GM21786 (cell line): ENCODE measurements at regions not wholly inside any gene's neighbourhood (a gene's known extent, or its start where the extent isn't known, plus 50 kb on each side); places are given as distances from the start of the nearest gene placed in this dataset.
A peak's percentile ranks its signal among the peaks of the same experiment; 100 is the strongest.

ENCODE experiments used
- ATAC-seq: cut with Tn5 transposase; IDR thresholded peaks from one replicate; pipeline ENCODE4 v1.9.1; 2021; ENCODE audit not compliant: unreplicated experiment

DNA sequence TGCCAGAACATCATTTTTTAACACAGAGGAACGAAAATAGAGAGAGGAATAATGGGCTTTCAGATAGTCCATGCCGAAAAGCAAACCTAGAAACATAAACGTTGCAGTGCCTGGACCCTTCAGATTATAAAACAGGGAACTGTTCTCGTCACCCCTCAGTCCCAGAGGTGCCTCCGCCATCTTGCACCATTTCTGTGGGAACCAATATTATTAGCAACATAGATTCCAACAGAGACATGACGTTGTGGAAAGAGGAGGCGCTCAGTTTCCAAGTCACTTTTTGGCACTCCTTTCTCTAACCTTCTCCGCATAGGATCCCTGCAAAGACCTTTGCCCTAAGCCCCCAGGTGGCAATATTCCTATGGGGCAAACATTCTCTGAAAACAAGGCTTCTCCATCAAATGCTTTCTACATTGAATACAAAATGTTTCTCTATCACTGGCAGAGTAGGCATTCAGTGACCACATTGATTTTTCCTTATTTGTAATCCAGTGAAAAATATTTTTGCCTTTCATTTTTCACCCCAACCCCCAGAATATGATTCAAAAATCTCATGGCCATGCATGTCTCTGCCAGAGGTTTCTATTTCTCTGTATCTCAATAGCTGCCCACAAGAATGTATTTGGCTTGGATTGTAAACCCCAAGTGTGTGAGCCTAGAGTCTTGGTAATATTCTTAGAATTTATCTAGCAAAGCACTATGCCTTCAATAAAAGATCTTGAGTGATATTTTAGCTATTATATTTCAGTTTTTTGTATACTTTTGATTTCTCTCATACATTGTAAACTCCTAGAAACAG, 500.8 kb upstream of the WWC1 start:
- no peak for ATAC-seq

DNA sequence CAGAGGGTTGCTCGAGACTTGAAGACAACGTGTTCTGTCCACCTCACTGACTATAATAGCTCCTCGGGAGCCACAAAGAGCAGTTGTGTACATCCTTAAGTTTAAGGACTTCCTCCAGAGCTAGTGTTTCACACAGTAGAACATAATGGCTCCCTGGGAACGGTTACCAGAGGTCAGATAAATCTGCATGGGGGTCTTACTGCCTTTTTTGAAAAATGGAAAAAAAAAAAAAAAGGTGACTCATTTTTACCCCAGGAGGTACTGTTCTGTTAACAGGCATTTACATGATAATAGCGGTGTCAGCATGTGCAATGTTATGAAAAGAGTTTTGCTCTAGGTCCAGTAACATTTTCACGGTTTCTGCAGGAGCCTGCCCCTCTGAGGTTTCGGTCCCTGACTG, 498.9 kb upstream of the WWC1 start:
- ATAC-seq: no peak

DNA sequence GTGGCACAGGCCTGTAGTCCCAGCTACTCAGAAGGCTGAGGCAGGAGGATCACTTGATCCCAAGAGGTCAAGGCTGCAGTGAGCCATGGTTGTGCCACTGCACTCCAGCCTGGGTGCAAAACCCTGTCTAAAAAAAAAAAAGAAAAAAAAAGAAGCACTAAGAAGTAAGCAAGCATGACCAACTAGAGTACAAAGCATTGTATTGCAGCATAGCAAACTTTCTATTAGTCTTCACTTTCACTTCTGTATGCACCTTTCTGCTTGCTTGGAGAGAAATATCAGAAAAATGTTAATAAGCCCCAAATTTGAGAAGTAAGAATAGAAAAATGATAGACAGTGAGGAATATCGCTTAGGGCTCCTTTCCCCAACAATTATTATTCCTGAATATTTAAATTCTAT, 497.7 kb upstream of the WWC1 start:
- ATAC-seq: no peak

DNA sequence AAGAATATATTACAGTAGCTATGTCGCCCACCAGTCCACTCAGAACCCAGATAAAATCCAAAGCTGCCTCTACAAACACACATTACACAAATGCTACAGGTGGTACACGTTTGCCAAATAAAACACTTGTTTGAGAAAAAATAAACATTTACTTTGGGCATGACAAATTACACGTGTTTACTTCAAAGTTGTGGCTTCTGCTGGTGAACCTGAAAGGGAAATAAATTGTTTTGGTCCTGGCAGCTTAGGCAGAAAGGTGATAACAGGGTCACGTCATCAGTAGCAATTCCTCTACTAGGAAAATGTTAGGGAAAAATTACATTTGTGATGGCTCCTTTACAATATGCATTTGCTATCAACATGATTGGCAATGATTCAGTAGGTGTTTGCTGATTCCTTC, 497.3 kb upstream of the WWC1 start:
- no peak for ATAC-seq

DNA sequence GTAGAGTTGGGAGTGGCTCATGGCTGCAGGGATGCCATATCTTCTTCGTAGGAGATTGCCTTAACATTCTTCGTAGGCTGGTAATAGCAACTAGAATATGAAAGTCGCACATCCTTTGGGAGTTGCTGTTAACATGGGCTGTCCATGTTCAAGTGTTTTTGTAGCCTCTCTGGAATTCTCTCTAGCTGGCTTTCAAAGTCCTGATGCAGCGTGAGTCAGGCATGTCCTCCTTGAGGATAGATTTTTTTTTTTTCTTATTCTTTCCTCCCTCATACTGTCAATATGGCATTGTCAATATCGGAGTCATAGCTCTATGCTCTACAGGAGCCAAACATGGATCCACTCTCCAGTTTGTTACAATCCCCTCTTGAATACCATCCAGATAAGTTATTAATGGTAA, 494.8 kb upstream of the WWC1 start:
- ATAC-seq: no peak

DNA sequence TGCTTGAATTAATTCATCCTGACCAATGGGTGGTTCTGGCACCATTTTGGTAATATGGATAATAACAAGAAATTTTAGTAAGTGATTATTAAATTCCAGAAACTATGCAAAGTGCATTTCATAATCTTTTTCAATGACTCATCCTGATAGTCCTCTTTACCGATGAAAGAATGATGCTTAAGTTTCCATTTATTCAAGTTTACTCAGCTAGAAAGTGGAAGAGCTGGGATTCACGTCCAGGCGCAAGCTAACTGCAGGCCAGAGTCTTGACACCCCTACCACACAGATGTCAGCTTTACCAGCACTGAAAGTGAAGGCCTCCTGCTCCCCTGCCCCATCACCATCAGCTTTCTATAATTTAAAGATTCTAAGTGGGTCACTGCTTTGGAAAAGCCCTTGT, 493.5 kb upstream of the WWC1 start:
- no peak for ATAC-seq

DNA sequence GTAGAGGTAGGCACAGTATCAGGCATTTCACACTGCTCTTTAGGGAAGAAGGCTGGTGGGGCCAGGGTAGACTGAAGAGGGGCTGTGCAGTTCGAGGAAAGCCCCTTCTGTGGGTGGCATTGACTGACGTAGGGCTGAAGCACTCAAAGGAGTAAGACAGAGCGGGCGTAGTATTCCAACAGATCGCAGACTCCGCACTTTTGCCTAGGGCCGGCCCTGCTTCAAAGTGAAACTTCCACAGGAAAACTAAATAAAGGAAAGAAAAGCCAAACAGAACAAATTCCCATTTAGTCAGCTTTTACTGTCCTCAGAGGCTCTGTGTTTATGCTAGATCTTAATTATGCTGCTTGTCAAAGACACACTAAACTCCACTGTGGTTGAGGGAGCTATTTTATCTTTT, 493.0 kb upstream of the WWC1 start:
- no peak for ATAC-seq

DNA sequence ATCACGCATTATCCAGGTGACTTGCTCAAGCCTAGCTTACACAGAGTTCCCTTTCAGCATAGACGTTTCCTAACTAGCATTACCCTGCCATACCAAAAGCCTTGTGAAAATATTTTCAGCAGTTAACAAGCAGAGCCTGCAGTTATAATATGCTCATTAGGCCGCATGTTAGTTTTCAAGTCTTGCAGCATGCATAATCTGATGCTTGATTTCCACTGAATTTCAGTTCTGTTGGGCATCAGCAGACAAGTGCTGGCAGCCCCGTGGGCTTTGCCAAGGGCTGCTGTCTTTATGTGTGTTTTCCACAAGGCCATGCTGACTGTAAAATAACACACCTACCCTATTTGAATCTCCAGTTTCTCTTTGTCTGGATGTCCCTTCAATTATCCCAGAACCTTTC, 491.0 kb upstream of the WWC1 start:
- ATAC-seq: no peak

DNA sequence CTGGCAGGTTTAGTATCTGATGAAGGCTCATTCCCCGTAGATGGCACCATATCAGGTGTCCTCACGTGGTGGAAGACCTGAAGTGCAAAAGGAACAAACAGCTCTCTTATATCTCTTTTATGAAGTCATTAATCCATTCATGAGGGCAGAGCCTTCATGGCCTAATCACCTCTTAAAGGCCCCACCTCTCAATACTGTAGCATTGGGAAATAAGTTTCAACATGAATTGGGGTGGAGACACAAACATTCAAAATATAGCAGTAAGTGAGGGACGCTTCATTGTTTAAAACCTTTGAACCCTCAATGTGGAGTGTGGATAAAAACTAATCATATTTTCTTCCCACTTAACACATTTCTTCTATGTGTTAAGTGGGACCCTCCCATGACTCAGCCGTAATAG, 489.4 kb upstream of the WWC1 start:
- no peak for ATAC-seq

DNA sequence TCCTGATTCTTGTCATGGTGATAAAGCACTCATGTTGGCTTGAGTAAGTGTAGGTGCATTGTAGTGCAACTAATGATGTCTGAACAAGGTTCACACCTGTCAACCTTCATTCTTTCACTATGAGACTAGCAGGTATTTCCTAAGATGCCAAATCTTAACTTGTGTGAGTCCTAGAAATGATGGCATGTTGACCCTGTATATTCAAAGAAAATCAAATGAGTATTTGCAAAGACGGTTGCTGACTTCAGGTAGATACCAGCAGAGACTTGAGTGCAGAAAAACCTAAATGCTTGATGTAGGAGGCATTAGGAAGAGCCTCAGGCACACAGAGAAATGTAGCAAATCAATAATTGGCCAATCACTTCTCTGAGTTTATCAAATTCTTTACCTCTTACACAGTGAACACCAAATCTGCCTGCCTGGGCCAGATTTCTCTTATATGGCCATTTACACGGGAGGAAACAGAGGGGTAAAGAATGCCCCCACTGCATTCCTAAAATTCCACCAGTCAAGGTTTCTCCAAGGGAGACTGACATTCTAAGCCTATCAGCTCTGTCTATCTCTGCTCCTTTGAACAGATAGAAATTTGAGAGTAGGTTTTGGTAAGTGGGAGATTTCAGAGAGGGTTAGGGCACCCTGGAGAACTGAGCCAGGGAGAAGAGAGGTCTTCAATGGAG, 488.6 kb upstream of the WWC1 start:
- ATAC-seq: no peak

DNA sequence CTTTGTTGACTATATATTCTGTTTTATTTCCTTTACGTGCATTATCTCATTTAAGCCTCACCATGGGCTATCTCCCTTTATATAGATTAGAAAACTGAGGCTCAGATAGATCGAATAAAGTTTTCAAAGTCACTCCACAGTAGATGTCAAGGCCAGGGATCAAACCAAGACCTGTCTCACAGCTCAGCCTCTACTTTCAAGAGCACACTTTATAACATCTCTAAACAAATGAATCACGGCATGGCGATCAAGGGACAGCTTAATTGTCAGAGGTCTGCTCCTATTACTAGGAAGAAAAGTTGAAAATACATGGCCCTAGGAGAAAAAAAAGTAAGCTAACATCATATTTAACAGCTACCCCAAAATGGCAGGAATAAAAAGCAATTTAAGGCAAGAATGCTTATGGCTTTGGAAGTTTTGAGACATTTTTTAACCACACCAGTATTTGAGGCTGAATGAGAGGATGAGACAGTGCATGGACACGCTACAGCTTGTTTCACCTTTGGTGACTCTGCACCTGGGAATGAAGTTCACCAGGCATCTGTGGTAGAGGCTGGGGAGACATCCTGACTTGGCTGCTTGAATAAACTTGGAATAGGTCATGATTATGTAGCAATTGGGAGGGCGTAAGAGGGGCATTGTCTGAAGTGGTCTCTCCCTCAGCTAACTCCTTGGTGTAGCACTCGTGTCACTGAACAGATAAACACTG, 486.8 kb upstream of the WWC1 start:
- no peak for ATAC-seq

DNA sequence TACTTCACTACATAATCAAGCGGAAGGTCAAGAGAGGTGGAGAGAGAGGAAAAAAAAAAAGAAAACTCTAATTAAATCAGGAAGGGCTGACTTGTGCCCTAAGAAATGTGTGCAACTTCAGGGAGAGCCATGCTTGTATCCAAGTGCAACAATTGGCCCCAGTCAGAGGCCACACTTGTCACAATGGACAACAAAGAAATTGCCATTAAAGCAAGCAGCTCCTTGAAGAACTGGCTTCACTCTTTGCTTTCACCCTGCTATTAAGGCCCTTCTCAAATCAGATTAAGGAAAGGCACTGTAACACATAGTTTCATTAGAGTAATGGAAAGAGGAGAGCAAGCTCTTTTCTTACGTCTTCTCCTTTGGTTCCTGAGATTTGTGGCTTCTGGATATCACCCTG, 480.9 kb upstream of the WWC1 start:
- ATAC-seq: no peak

DNA sequence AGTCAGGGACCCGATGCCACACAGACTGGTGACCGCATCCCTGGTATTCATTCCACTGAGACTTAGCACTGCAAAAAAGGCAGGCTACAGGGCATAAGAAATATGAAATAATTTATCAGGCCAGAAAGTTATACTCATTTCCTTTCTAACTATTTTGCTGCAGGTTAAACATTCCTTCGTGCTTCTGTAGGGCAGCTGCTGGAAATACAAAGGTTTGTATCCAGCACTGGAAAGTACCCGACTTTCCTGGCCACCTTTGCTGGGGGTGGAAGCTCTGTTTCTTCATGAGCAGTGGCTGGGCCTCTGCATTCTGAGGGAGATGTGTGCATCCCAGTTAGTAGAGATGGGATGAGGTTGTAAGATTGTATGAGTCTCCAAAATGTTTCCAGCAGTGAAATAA, 478.6 kb upstream of the WWC1 start:
- no peak for ATAC-seq

DNA sequence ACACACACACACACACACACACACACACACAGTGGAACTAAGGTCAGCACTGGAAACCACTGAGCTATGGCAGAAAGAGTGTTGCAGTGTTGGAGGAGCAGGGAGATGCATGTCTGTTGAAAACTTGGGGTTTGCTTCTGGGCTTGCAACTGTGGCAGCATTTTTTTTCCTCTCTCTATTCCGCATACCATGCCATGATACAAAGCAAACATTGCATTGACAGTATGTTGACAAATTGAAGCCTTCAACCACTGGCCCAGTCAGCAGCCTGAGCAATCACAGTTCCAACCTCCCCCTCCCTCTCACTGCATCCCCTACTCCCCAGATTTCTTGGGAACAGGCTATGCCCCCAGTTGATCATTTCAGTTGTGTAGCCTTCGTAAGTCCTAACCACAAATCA, 478.1 kb upstream of the WWC1 start:
- ATAC-seq: no peak

DNA sequence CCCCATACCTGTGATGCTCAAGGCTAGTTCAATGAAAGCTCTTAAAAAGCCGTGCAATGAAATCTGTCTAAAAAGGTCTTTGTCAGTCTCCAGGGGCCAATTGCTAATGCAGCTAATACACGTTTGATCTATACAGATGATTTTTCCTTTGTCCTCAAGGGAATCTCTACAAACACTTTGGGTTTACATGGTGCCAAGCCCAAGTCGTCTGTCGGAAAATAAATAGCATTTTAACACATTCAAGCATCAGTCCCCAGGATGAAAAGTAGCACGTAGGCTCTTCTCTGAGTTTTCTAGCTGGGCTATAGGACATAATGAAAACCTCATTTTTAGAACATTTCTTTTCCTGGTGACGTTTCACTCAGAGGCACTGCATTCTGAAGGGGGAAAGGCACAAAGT, 477.4 kb upstream of the WWC1 start:
- no peak for ATAC-seq

DNA sequence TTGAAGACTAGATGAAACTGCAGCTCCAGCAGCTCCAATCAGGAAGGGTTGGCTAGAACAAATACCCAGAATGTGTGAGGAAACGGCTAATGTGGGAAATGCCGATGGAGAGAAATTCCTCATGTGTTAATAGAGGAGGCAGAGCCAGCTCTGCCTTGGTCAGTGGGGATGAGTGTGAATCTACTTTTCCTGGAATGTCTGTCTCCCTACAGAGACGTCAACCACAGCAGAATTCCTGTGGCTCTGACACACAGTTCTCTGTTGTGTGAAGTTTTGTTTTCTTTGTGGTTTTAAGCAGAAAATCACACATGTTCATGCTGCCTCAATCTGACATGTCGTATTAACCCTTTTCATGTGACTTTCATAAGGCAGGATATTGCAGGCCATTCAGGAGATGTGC, 476.6 kb upstream of the WWC1 start:
- no peak for ATAC-seq

DNA sequence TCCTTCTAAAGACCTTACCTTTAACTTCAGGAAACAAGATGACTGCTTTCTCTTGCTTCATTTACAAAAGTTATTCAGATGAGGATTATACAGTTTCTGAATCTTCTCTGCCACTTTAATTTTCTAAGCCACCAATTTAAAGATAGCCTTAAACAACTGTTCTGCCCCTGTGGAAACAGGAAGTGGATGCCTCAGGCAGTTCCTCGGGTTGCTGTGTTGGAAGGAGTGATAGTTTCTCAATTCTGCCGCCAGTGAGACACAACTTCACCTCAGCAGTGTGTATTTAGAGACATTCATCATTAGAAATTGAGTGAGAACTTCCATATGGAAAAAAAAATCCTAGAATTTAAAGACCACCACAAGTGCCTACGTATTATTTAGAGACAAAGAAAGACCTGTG, 475.1 kb upstream of the WWC1 start:
- ATAC-seq: no peak

DNA sequence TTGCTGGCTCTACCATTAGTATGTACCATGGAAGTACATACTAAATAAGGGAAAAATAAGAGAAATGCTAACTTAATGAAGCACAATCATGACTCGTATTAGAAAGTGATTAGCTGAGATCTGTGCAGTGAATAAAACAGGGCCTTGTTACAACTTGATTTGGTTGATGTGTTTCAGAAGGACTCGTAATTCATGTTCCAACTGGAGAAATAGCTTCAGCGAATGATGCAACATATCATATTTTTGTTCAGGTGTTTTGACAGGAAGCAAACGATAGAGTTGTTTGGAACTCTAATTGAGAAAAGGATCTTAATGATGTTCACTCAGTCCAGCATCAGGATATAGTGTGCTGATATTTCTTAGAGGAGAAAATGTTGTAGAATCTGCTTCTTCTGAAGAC, 474.6 kb upstream of the WWC1 start:
- no peak for ATAC-seq

DNA sequence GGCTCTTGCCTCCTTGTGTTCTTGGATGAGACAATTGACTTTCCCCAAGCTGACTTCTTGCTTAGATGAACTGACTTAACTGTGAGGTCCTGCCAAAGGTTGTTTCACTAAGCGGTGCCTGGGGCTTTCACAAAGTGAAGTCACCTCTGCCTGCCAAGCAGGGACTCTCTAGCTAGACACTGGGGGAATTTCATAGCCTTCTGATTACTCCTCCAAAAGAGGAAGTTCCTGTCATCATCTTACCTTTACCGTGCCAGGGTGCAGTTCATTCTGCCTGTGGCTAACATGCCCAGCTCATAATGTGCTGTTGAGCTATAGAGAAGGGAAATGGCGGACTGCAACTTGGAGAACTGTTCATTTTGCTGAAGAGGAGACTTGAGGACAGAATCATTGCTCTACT, 472.0 kb upstream of the WWC1 start:
- peak; percentile 96 for ATAC-seq

DNA sequence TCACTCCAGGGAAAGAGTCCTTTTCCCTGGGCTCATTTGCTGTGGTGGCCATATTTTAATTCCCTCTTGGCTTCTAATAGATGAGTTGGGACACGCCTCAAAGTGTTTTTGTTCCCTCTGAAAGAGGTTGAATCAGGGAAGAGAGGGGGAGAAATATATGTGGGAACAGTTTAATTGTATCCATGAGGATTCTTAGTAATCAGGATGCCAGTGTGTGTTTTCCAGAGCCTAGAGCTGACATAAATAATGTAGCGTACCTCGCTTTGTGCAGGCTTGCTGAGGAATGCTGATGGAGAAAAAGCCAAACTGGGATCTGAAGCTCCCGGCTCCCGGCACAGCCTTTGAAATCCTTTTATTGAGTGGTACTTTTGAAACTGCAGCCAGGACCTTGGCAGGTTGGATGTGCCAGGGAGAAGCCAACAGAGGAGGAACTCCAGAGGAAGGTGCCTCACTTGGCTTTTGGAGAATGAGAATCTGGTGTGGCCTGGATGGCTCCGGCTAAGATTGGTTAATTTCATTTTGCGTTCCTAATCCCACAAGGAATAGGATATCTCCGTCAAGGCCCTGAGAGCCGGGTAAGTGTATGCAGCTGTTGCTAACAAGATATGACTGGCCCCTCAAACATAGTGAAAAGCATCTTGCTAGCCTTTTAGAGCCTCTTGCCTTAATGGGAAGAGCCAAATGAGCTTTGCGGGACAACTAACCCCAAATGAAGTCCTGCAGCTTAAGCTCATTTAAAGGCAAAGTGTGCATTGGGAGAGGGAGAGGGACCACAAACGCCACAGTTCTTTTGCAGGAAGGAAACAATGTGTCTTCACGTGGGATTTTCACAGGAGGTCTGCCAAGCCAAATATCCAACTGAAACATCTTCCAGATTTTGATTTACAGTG, 471.1 kb upstream of the WWC1 start:
- no peak for ATAC-seq

DNA sequence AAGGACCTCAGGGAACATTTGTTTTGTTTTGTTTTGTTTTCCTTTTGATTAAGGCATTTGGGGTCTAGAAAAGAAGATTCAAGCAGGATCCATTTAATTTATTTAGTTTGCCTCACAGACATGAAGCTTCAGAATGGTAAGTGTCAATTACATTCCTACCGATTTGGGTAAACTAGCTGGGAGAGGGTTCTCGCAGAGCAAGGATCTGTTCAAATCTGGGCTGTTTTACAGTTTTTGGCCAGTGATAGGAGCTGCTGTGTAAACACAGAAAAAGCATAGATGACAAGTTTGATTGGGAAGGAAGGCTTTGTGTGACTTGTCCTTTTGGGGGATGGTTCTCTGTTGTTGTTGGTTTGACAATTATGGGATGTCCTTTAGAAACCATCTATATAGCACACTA, 470.3 kb upstream of the WWC1 start:
- ATAC-seq: no peak
